ENCODE measurements at regions not wholly inside any gene's neighbourhood (a gene's known extent, or its start where the extent isn't known, plus 50 kb on each side); places are given as distances from the start of the nearest gene placed in this dataset.

- TF ChIP-seq, protein P1, sequence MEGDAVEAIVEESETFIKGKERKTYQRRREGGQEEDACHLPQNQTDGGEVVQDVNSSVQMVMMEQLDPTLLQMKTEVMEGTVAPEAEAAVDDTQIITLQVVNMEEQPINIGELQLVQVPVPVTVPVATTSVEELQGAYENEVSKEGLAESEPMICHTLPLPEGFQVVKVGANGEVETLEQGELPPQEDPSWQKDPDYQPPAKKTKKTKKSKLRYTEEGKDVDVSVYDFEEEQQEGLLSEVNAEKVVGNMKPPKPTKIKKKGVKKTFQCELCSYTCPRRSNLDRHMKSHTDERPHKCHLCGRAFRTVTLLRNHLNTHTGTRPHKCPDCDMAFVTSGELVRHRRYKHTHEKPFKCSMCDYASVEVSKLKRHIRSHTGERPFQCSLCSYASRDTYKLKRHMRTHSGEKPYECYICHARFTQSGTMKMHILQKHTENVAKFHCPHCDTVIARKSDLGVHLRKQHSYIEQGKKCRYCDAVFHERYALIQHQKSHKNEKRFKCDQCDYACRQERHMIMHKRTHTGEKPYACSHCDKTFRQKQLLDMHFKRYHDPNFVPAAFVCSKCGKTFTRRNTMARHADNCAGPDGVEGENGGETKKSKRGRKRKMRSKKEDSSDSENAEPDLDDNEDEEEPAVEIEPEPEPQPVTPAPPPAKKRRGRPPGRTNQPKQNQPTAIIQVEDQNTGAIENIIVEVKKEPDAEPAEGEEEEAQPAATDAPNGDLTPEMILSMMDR (IDR thresholded peaks at IDR 0.05; ENCODE audit: insufficient read depth, low read length): no peak
- TF ChIP-seq, protein P2, sequence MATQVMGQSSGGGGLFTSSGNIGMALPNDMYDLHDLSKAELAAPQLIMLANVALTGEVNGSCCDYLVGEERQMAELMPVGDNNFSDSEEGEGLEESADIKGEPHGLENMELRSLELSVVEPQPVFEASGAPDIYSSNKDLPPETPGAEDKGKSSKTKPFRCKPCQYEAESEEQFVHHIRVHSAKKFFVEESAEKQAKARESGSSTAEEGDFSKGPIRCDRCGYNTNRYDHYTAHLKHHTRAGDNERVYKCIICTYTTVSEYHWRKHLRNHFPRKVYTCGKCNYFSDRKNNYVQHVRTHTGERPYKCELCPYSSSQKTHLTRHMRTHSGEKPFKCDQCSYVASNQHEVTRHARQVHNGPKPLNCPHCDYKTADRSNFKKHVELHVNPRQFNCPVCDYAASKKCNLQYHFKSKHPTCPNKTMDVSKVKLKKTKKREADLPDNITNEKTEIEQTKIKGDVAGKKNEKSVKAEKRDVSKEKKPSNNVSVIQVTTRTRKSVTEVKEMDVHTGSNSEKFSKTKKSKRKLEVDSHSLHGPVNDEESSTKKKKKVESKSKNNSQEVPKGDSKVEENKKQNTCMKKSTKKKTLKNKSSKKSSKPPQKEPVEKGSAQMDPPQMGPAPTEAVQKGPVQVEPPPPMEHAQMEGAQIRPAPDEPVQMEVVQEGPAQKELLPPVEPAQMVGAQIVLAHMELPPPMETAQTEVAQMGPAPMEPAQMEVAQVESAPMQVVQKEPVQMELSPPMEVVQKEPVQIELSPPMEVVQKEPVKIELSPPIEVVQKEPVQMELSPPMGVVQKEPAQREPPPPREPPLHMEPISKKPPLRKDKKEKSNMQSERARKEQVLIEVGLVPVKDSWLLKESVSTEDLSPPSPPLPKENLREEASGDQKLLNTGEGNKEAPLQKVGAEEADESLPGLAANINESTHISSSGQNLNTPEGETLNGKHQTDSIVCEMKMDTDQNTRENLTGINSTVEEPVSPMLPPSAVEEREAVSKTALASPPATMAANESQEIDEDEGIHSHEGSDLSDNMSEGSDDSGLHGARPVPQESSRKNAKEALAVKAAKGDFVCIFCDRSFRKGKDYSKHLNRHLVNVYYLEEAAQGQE (IDR thresholded peaks at IDR 0.05; ENCODE audit: insufficient replicate concordance, low read depth): no peak
- TF ChIP-seq GABPA (IDR thresholded peaks at IDR 0.05; ENCODE audit: low read depth) (no peak), POLR2AphosphoS5 (IDR thresholded peaks at IDR 0.05; ENCODE audit: low read depth) (no peak), SPI1 (IDR thresholded peaks at IDR 0.05; ENCODE audit: borderline replicate concordance, low read depth) (no peak)
These were observed 572.5 kb downstream of the BRD1 start for GRCh38 chr22:49255154-49255553.

Data from HL-60 (cell line).